Endothelial cell of umbilical vein (primary cell): ENCODE measurements at regions not wholly inside any gene's neighbourhood (a gene's known extent, or its start where the extent isn't known, plus 50 kb on each side); places are given as distances from the start of the nearest gene placed in this dataset.

Source experiments
- BruUV-seq: library from RNA; stranded (reverse); fragments of 400-500 nt; replicated peaks from 2 replicates; lab custom pipeline; 2021; lab: Mats Ljungman, UMichigan
- CTCF ChIA-PET: fragments of 300-600, 350-600 bp; sonication (Branson Sonifier 250); formaldehyde crosslinking; loops from one replicate; lab custom pipeline; 2021; ENCODE audit warnings: antibody characterized with exemption, inconsistent platforms; lab: Charles Lee
- POLR2A ChIA-PET: fragments of 300-600, 350-600 bp; sonication (Branson Sonifier 250); formaldehyde crosslinking; loops from one replicate; lab custom pipeline; 2021; ENCODE audit warnings: antibody characterized with exemption, inconsistent platforms; lab: Charles Lee
- DNase-seq: peaks from one replicate; pipeline ENCODE4 v3.0.0-alpha.2; 2011; ENCODE audit warnings: low read depth, low spot score
- FAIRE-seq: peaks from 2 replicates; lab custom pipeline; 2011; peaks lifted over from hg19 to GRCh38; lab: Jason Lieb, UNC
- H2AFZ ChIP-seq: 2 replicates; pipeline ENCODE4 v1.6.0; 2012; ENCODE audit warnings: low read depth, low read length, control low read depth, inconsistent platforms
- H3K27ac ChIP-seq: 2 replicates; pipeline ENCODE4 v1.5.1; 2011; ENCODE audit warnings: low read depth, mild to moderate bottlenecking, control low read depth, low read length, moderate library complexity; ENCODE audit not compliant: insufficient read depth
- H3K27me3 ChIP-seq, 2 experiments: 2 replicates each; pipeline versions ENCODE4 v1.6.0 to v1.6.1; 2011; ENCODE audit warnings: low read length in 2 of 2, mixed read lengths in 1 of 2; ENCODE audit not compliant: control insufficient read depth in 2 of 2, insufficient read depth in 2 of 2
- H3K36me3 ChIP-seq, 2 experiments: 2 replicates in 1 of 2; 3 replicates in 1 of 2; pipeline ENCODE4 v1.5.1; 2011; ENCODE audit warnings: low read length in 2 of 2, mild to moderate bottlenecking in 1 of 2, moderate library complexity in 1 of 2; ENCODE audit not compliant: control insufficient read depth in 2 of 2, insufficient read depth in 2 of 2; ENCODE audit errors: extremely low read depth in 1 of 2
- H3K4me1 ChIP-seq: 3 replicates; pipeline ENCODE4 v1.5.1; 2011; ENCODE audit warnings: mild to moderate bottlenecking, low read length; ENCODE audit not compliant: control insufficient read depth, insufficient read depth; ENCODE audit errors: extremely low read depth
- H3K4me2 ChIP-seq: 2 replicates; pipeline ENCODE4 v1.6.1; 2011; ENCODE audit warnings: low read length, control low read depth, mixed read lengths; ENCODE audit not compliant: insufficient read depth
- H3K4me3 ChIP-seq, 3 experiments: fragments of 200-600 bp in 1 of 3; sonication (generic), shearing (Covaris generic) in 1 of 3; replicated peaks in 1 of 3; 2 replicates each; pipeline ENCODE4 v1.5.1; 2011 to 2016; ENCODE audit warnings: control low read depth in 3 of 3, low read length in 3 of 3, mild to moderate bottlenecking in 2 of 3, inconsistent platforms in 1 of 3, low read depth in 1 of 3, moderate library complexity in 1 of 3; ENCODE audit not compliant: insufficient read depth in 1 of 3
- H3K79me2 ChIP-seq: 2 replicates; pipeline ENCODE4 v1.6.0; 2012; ENCODE audit warnings: low read length, inconsistent platforms; ENCODE audit not compliant: control insufficient read depth, insufficient read depth
- H3K9ac ChIP-seq: replicated peaks from 2 replicates; pipeline ENCODE3; 2011; ENCODE audit warnings: low read length, control low read depth; ENCODE audit not compliant: insufficient read depth; ENCODE audit errors: extremely low read depth
- H3K9me1 ChIP-seq: replicated peaks from 3 replicates; pipeline ENCODE4 v1.6.0; 2011; ENCODE audit warnings: mild to moderate bottlenecking, low read length; ENCODE audit not compliant: control insufficient read depth, insufficient read depth; ENCODE audit errors: extremely low read depth
- H3K9me3 ChIP-seq: replicated peaks from 2 replicates; pipeline ENCODE4 v1.5.1; 2012; ENCODE audit warnings: low read length, inconsistent platforms; ENCODE audit not compliant: control insufficient read depth, insufficient read depth
- H4K20me1 ChIP-seq: replicated peaks from 2 replicates; pipeline ENCODE3; 2011; ENCODE audit warnings: mild to moderate bottlenecking, low read length; ENCODE audit not compliant: control insufficient read depth, insufficient read depth; ENCODE audit errors: extremely low read depth
- EZH2 ChIP-seq: IDR thresholded peaks from 2 replicates; pipeline ENCODE4 v1.6.1; 2012; ENCODE audit warnings: borderline replicate concordance, low read depth, mild to moderate bottlenecking, moderate library complexity, low read length, inconsistent platforms; ENCODE audit not compliant: severe bottlenecking
- GATA2 ChIP-seq: IDR thresholded peaks from 2 replicates; pipeline ENCODE4 v1.7.0; 2011; ENCODE audit warnings: low read depth, mild to moderate bottlenecking, moderate library complexity, mixed read lengths, low read length; ENCODE audit not compliant: insufficient read length, insufficient read depth
- MYC ChIP-seq: IDR thresholded peaks from one replicate; pipeline ENCODE4 v1.6.1; 2011; ENCODE audit warnings: mild to moderate bottlenecking, low read depth, low read length
- POLR2AphosphoS5 ChIP-seq: IDR thresholded peaks from 2 replicates; pipeline ENCODE4 v1.6.1; 2012; ENCODE audit warnings: low read depth, mild to moderate bottlenecking, control low read depth, low read length, moderate library complexity; ENCODE audit not compliant: insufficient read depth
- dilution Hi-C: fragments of 300-500 bp; cut with MboI; formaldehyde crosslinking; loops from one replicate; pipeline ENCODE4 v1.15.0; 2019; ENCODE audit warnings: low sequenced_read_pairs; ENCODE audit not compliant: extremely low pct_ligation_motif_present
- intact Hi-C: fragments of 100-400 bp; cut with micrococcal nuclease; formaldehyde crosslinking; loops from one replicate; pipeline ENCODE4 v1.10.0; 2022
- TF ChIP-seq, protein P1 (sequence below), 2 donors: IDR thresholded peaks; 1 replicate in 1 of 2; 2 replicates in 1 of 2; pipeline ENCODE4 v1.5.1; 2011; ENCODE audit warnings: low read length in 2 of 2, mild to moderate bottlenecking in 2 of 2, moderate library complexity in 2 of 2, control low read depth in 1 of 2, inconsistent platforms in 1 of 2, low read depth in 1 of 2; ENCODE audit not compliant: insufficient read depth in 1 of 2; ENCODE audit errors: extremely low read depth in 1 of 2

DNA sequence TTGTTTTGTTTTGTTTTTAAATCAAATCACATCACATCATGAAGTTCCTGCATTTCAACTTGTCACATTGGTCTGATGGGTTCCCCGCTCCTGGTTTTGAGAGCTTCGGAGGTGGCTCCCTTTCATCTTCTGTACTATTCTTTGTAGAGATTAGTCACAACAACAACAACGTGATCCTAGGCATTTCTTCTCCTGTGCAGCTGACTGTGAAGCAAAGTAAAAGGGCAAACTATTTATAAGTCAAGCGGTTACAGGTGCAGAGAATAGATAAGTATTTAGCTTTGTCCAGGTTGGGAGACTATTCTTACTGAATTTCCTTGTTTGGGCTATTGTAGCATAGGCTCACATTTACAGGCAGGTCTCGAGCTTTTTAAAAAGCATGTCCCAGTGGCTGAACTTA, 197.7 kb upstream of the CDKN2B start:
- intact Hi-C loops: no loop called here
- no TSS peak for BruUV-seq
- Histone ChIP-seq H2AFZ (peak overlapping the region; percentile 3), H3K9ac (no peak overlapping the region), H4K20me1 (no peaks in the 10 kb centered on the region), H3K4me3 (no peak overlapping the region), H3K9me3 (no peaks in the 10 kb centered on the region), H3K4me2 (no peak overlapping the region), H3K79me2 (no peaks in the 10 kb centered on the region), H3K36me3 (no peaks in the 10 kb centered on the region), H3K9me1 (no peaks in the 10 kb centered on the region), H3K27ac (no peak overlapping the region), H3K27me3 (no peaks in the 10 kb centered on the region), H3K4me1 (peaks cover 16% of the 10 kb centered on the region)
- TF ChIP-seq MYC (no peak), EZH2 (no peak), POLR2AphosphoS5 (no peak), GATA2 (no peak)
- TF ChIP-seq, protein P1, sequence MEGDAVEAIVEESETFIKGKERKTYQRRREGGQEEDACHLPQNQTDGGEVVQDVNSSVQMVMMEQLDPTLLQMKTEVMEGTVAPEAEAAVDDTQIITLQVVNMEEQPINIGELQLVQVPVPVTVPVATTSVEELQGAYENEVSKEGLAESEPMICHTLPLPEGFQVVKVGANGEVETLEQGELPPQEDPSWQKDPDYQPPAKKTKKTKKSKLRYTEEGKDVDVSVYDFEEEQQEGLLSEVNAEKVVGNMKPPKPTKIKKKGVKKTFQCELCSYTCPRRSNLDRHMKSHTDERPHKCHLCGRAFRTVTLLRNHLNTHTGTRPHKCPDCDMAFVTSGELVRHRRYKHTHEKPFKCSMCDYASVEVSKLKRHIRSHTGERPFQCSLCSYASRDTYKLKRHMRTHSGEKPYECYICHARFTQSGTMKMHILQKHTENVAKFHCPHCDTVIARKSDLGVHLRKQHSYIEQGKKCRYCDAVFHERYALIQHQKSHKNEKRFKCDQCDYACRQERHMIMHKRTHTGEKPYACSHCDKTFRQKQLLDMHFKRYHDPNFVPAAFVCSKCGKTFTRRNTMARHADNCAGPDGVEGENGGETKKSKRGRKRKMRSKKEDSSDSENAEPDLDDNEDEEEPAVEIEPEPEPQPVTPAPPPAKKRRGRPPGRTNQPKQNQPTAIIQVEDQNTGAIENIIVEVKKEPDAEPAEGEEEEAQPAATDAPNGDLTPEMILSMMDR (IDR thresholded peaks at IDR 0.05; ENCODE audit: extremely low read depth in 1 of 2, insufficient read depth in 1 of 2, low read depth in 1 of 2, low read length in 2 of 2): no peak
- ChIA-PET CTCF (interaction anchor here (1.2 to 1.5 kb wide), 4 partner anchors 12 to 245 kb away, joined by 3 to 4 read pairs (median 3); no protein-coding TSS in a partner anchor), POLR2A (no interaction called here)
- DNase-seq (no peak), FAIRE-seq (no peak)
- dilution Hi-C loops: no loop called here
